Renal cortex interstitium (tissue), 11 donors: ENCODE measurements at regions not wholly inside any gene's neighbourhood (a gene's known extent, or its start where the extent isn't known, plus 50 kb on each side); places are given as distances from the start of the nearest gene placed in this dataset.

Experiments
- DNase-seq, 11 donors: peaks; one replicate each; pipeline ENCODE4 v3.0.0-alpha.2; 2013; ENCODE audit warnings: low read depth in 9 of 11, low spot score in 4 of 11; ENCODE audit errors: extremely low read depth in 1 of 11

DNA sequence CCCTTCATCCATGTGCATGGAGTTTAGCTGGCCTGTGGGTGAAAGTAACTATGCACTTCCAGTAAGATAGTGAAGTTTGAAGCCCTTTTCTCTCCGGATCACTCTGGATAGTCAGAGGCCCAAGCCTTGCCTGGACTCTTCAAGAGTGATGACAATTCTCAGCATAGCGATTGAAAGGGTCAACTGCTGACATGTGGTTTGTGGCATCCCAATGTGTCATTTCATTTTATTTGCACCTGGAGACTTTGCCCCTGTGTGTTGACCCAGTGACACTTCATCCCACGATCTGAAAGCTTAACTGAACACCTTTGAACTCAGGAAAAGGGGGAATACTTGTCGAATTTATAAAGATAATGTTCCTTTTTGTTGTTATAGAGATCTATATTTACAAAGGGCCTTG lies 711.9 kb upstream of the TMEM132C start:
- no peak for DNase-seq

DNA sequence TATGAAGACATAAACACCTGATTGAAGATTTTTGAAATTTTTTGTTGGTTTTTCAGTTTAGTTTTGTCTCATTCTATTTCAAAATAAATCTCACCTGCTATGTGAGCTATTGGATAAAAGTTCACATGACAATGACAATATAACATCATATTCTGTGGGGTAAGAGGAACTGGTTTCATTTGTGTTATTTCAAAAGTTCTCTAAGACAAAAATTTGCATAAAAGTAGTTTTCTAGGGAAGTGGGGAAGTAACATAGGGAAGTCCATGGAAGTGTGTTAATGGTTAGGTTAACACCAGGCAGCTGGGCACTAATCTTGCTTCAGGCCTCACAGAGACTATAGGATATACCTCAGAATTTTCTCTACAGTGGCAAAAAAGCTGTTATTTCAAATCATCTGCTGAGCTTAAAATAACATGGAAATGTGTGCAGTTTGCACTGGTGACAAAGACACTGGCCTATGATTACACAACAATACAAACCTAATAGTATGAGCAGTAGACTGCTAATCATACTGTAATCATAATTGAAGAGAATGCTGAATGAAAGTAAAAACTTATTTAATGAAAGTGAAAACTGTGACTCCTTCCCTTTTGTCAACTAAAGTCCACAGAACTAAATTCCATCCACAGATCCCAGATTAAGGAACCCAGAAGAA lies 710.6 kb upstream of the TMEM132C start:
- no peak for DNase-seq

DNA sequence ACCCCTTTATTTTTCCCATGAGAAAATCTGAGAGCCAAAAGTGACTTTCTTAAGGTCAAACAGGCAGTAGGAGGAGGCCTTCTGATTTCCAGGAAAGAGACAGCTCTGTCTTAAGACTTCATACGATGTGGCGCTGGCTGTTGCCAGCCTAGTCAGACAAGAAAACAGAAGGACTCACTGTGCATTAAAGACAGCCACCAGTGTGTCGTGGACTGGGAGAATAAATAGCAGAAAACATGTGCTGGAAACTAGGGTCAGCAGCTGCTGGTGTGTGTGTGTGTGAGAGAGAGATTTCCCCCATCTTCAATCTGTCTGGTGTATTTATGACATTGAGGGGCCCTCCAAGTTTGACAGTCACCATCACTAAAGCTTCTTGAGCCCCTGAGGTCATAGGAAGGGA lies 708.6 kb upstream of the TMEM132C start:
- no peak for DNase-seq

DNA sequence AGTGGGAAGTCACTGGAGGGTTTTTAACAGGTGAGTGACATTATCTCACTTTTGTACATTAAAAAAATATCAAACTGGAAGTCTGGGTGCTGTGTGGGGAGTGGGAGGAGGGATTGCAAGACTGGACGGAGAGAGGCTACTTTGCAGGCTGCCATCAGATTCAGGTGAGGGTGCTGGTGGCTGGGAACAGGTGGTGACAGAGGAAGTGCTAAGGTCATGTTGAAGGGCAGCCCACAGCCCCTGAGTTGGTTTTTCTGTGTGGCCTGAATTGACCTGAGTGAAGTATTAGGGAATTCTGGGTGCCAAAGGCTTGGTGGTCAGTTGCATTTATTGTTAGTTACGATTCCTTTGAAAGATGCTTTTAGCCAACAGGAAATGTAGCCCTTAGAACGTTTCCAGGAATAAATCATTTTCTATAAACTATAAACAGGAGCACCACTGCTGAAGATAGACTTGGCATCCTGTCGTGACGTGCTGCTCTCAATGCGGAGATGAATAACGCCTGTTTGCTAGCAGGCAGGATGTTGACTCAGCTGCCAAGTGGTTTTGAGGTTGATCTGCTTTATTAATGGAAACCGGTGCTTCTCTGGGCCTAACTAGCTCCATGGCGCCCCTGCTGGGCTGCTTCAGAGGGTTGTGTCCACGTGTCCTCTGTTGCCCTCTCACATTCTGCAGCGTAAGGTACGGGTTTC lies 707.5 kb upstream of the TMEM132C start:
- peak in 4 of 11 donors; percentile 4 to 14 (median 12) for DNase-seq

DNA sequence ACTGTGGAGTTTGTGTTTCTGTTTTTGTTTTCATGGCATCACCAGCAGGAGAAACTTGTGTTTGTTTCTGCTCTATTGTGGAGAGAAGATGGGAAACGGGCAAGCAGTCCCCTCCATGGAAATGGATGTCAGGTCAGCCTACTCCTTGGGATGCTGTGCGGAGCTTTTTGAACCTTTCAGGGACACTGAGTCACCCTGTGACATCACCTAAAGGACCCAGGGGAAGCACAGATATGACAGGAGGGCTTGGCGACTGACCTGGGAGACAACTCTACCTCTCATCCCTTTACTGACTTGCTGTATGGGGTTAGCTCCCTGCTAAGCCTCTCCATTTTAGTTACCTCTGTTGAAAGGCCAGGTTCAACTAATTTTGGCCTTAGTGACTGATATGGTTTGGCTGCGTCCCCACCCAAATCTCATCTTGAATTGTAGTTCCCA lies 706.9 kb upstream of the TMEM132C start:
- no peak for DNase-seq

DNA sequence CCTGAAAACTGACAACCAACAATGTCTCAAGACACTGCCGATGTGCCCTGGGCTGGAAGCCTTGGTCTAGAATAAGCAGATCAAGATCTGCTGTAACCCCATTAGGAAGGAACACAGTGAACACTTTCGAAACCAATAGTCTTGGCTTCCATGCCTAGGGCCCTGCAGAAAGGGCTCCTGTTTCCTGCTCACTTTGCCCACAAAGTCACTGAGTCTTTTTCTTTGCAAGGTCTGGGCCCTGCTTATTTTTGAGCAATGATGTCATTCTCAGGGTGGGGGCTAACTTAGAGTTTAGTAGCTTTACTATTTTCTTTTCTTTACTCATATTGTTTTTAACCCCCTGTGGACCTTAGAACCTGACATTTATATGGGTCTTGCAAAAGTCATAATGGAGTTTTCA lies 704.2 kb upstream of the TMEM132C start:
- no peak for DNase-seq

DNA sequence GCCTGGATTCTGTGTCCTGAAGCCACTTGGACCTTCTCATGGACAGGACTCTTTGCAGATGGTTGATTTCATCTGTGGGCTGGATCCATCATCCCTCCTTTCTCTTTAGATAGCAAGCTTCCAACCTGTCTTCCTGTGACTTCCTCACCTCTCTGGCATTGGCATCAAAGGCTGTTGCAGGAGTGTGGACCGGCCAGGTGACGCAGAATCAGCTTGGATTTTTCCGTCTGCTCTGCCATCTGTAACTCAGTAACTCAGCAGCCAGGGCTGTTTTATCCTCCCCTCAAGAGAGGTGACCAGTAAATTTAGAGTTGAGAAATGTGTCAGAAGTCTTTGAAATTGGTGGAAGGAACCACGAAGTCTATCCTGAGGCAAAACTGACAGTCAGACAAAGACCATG lies 701.7 kb upstream of the TMEM132C start:
- DNase-seq = no peak

DNA sequence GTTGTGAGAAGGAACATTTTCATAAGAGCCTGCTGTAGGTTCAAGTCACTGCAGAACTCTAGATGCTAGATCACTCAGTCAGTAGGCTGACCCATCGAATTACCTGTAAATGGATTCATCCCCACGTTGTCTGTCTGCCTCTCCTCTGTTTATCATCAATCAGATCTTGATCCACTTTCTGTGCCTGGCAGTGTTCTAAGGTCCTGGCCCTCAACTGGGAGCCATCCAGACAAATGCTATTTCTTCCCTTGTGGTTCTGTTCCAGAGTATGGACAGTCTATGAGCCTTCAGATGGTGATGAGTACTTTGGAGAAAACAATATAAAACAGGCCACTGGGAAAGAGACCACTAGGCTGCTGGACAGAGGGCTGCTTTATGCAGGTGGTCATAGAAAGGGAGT lies 699.4 kb upstream of the TMEM132C start:
- no peak for DNase-seq

DNA sequence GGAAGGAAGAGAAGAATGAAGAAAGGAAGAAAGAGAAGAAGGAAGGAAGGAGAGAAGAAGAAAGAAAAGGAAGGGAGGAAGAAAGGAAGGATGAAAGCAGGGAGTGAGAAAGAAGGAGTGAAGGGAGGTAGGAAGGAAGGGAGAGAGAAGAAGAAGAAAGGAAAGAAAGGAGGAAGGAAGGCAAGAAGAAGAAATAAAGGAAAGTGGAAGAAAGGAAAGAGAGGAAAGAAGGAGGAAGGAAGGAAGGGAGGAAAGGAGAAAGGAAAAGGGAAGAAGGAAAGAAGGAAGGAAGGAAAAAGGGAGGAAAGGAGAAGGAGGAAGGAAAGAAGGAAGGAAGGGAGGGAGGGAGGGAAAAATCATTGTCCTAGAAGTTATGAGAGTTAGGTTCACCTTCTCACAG lies 696.6 kb upstream of the TMEM132C start:
- no peak for DNase-seq

DNA sequence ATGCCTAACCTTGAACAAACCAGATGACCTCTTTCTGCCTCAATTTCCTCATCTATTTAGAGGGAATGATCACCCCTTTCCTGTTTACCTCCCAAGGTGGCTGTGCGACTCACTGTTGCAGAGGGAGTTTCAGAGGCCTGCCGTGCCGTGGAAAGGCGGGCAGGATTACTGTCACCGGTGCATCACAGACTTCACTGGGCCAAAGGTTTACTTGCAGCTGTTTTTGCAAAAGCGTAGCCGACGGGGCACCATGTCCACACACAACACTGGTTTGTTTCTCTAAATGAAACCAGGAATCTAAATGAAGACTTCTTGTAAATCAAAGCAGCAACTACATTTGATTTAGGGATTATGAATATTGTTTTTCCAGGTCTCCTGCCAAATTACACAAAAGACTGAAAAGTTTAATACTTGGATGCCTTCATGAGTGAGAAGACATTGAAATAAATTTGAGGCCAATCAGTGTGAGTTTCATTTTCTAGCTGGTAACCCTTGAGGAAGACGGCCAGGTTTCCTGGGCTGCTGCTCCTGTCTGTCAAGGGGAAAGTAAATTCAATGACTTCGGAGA lies 696.1 kb upstream of the TMEM132C start:
- DNase-seq = no peak

DNA sequence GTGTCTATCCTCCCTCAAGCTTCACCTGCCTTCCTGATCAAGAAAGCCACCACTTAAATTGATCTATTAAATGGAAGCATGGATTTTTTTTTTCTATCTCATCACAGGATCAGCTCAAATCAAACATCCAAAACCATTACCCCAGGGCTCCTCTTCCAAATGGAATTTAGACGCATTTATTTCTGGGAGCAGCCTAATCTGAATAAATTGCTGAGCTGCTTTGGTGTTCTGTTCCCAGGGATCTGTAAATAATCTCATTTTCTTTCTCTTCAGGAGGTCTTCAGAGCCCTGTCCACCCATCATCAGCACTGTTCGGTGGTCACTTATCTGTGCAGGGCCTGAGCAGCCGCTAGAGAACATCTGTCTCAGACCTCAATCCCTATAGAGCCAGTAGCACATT lies 695.4 kb upstream of the TMEM132C start:
- no peak for DNase-seq

DNA sequence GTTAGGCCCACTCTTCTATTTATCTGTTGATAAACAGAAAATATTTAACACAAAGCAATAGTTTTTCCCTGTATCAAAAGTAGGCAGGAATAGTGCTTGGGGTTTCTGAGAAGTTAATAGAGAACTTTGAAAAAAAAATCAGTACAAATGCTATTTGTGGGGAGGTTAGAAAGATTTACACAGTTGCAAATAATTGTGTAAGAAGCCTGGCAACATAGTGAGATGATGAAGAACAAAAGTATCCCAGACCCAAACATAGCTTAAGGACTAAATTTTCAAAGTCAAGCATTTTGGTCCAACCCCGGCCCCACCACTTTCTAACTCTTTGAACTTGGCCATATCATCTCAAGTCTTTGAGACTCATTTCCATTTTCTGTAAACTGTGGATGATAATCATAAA lies 687.5 kb upstream of the TMEM132C start:
- no peak for DNase-seq

DNA sequence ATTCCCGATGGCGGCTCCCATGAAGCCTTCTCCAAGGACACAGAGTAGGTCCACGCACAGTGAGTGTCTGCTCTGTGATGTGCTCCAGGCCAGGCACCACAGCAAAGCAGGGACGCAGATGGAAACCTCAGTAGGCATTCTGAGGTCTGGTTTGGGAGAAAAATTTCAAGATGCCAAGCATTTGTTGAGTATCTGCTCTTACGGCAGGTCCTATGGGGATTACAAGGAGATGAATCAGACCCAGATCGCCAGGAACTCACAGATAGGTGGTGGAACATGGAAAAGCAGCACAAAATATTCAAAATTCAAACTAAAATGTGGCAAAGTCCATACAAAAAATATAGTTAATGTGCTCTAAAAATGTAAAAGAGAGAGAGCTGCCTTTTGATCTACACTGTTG lies 684.9 kb upstream of the TMEM132C start:
- DNase-seq = no peak

DNA sequence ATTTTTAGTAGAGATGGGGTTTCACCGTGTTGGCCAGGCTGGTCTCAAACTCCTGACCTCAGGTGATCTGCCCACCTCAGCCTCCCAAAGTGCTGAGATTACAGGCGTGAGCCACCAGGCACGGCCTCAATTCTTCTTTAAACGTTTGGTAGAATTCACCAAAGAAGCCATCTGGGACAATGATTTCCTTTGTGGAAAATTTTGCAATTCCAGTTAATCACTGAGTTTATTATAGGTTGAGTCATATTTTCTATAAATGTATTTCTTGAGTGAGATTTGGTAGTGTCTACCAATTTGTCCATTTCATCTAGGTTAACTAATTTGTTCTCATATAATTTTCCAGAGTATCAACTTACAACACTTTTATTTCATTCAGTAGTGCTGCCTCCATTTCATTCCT lies 683.9 kb upstream of the TMEM132C start:
- no peak for DNase-seq

DNA sequence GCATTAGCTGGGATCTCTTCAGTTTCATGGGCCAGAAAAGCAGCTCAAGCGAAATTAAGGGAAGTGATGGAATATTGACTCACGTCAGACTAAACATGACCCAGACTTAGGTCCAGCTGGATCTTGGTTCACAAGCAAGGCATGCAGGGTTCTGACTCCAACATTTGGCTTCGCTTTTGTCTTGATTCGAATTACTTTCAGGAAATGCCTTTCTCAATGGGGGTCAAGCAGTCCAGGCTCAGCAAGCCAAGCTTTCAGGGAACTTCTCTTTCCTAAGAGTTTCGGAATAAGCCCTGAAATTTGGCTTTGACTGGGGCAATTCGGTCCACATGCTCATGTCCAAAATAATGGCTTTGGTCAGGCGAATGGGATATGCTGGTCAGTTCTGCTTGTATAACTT lies 678.7 kb upstream of the TMEM132C start:
- DNase-seq = peak in 3 of 11 donors; percentile 2 to 9 (median 8)

DNA sequence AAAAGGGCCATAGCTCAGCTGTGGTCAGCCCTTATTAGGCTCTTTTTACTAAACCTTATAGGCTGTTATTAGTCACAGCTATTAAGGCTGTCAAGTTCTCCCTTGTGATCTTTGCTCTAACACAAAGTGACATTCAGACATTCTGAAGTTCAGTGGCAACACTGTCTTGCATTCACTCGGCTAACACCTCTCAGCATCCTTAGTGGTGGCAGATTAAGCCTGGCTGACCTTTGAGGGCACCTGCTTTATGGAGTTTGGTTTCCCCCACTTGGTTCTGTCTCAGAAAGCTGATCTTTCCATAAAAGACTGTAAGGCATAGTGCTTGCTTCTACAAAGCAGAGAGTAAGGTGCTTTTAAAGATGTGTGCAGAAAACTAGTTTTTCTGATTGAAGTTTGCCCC lies 677.4 kb upstream of the TMEM132C start:
- no peak for DNase-seq

DNA sequence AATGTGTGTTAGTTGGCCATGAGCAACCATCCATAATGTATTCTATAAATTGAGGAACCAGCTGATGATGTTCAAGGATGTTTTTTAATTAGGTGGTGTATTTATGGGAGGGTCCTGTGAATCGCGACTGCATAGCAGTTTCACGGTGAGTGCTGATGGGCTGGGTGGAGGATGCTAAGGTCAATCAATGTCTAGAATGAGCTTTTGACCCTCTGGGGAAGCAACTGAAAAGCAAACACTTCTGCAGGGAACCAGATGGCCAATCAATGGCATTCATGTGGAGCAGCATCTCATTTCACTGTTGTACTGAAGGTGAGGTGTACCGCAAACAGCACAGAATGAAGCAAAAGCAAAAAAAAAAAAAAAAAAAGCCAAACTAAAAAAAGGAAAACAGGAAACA lies 676.1 kb upstream of the TMEM132C start:
- no peak for DNase-seq

DNA sequence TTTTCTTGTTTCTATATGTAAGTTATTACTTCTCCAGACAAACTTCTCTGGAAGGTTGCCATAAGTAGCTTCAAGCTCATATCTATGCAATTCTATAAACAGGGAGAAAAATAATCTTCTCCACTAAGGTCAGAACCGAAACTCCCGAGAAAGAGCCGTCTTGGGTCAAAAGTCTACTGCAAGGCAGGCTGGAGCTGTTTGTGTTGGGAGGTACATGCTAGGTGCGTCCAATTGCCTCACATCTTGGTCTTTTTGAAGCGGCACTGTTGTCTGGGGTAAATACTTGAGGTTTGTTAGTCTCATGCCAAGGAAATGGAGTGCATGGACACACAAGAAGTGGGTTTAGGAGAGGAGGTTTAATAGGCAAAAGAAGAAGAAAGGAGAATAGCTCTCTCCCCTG lies 674.7 kb upstream of the TMEM132C start:
- no peak for DNase-seq

DNA sequence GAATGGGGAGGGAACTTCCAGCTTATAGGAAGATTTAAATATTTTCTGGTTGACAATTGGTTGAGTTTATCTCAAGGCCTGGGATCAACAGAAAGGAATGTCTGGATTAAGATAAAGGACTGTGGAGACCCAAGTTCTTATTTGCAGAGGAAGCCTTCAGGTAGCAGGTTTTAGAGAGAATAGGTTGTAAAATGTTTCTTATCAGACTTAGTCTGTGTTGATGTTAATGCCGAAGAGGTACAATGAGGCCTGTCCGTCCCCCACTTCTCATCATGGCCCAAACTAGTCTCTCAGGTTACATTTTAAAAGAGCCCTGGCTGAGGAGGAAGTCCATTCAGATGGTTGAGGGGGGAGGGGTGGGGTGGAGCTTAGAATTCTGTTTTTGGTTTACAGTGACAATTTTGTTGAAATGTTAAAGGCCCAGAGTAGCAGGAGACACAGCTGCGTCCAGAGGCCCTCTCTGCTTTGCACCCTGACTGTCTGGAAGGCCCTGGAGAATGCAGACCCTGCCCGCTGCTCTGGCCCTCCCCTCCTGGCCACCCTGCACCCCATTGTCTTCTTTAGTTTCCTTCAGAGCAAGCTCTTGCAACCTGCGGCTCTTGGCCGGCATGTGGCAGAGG lies 672.5 kb upstream of the TMEM132C start:
- no peak for DNase-seq

DNA sequence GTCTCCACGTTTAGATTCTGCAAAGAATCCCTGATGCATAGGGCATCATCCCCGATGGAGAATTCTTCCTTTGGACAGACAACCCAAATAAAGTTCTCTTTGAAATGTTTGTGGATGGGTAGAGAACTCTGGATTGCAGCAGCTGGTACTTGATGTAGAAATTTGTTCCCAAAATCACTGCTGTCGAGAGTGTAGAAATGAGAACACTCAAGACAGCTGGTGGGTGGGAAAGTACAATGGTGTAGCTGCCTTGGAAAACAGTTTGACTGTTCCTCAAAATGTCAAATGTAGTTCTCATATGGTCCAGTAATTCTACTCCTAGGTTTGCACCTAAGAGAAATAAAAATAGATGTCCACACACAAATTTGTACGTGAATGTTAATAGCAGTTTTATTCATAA lies 671.5 kb upstream of the TMEM132C start:
- DNase-seq = no peak
